ENCODE measurements at regions not wholly inside any gene's neighbourhood (a gene's known extent, or its start where the extent isn't known, plus 50 kb on each side); places are given as distances from the start of the nearest gene placed in this dataset.
"Not testable (repeated sequence)": the region's sequence is repeated elsewhere in the genome, so short reads cannot be mapped to it uniquely, and the experiment has no call there.

GRCh38 chr3:195970873-195971272, 62.5 kb upstream of the TNK2 start:
- DNase-seq (ENCODE audit: low spot score): not testable (repeated sequence)

GRCh38 chr3:195969838-195970776, 61.8 kb upstream of the TNK2 start:
- not testable (repeated sequence) for DNase-seq (ENCODE audit: low spot score)

GRCh38 chr3:195969341-195969740, 61.0 kb upstream of the TNK2 start:
- DNase-seq (ENCODE audit: low spot score): not testable (repeated sequence)

- not testable (repeated sequence) for DNase-seq (ENCODE audit: low spot score)
Measured at GRCh38 chr3:195968104-195968503, 59.8 kb upstream of the TNK2 start.

GRCh38 chr3:195967387-195967720, 59.0 kb upstream of the TNK2 start:
- DNase-seq (ENCODE audit: low spot score): not testable (repeated sequence)

- not testable (repeated sequence) for DNase-seq (ENCODE audit: low spot score)
Measured at GRCh38 chr3:195966563-195967386, 58.4 kb upstream of the TNK2 start.

GRCh38 chr3:195965217-195965616, 56.9 kb upstream of the TNK2 start:
- DNase-seq (ENCODE audit: low spot score): not testable (repeated sequence)

- not testable (repeated sequence) for DNase-seq (ENCODE audit: low spot score)
Measured at GRCh38 chr3:195964318-195965107, 56.2 kb upstream of the TNK2 start.

- DNase-seq (ENCODE audit: low spot score): not testable (repeated sequence)
Measured at GRCh38 chr3:195962222-195962621, 53.9 kb upstream of the TNK2 start.

GRCh38 chr3:195960971-195961775, 52.8 kb upstream of the TNK2 start:
- DNase-seq (ENCODE audit: low spot score): peak; percentile 89

GRCh38 chr3:195960164-195960563, 51.8 kb upstream of the TNK2 start:
- DNase-seq (ENCODE audit: low spot score): not testable (repeated sequence)

GRCh38 chr3:195959367-195960157, 51.2 kb upstream of the TNK2 start:
- not testable (repeated sequence) for DNase-seq (ENCODE audit: low spot score)

- not testable (repeated sequence) for DNase-seq (ENCODE audit: low spot score)
Measured at GRCh38 chr3:195958736-195959135, 50.4 kb upstream of the TNK2 start.
